ENCODE measurements at regions not wholly inside any gene's neighbourhood (a gene's known extent, or its start where the extent isn't known, plus 50 kb on each side); places are given as distances from the start of the nearest gene placed in this dataset.
A peak's percentile ranks its signal among the peaks of the same experiment; 100 is the strongest.

DNA sequence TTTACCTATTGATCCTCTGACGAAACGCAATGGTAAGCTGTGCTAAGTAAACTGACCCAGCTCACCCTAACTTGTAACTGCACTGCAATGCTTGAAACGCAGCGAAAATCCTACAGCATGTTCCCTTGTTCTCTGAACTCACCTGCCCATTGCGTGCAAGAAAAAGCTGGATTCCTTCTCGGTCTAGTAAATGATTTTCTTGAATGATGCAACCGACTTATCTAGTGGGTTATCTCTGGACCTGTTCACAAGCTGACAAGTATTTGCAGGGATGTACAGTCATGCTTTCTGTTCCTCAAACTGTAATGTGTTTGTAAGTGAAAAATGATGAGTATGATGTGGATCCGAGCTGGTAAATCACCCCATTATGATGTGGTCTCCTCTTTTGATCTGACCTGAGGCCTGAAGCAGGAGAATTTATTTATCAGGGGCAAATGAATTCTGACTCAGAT is 140.1 kb downstream of the BTC start:
- TF ChIP-seq, protein P1, sequence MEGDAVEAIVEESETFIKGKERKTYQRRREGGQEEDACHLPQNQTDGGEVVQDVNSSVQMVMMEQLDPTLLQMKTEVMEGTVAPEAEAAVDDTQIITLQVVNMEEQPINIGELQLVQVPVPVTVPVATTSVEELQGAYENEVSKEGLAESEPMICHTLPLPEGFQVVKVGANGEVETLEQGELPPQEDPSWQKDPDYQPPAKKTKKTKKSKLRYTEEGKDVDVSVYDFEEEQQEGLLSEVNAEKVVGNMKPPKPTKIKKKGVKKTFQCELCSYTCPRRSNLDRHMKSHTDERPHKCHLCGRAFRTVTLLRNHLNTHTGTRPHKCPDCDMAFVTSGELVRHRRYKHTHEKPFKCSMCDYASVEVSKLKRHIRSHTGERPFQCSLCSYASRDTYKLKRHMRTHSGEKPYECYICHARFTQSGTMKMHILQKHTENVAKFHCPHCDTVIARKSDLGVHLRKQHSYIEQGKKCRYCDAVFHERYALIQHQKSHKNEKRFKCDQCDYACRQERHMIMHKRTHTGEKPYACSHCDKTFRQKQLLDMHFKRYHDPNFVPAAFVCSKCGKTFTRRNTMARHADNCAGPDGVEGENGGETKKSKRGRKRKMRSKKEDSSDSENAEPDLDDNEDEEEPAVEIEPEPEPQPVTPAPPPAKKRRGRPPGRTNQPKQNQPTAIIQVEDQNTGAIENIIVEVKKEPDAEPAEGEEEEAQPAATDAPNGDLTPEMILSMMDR (IDR thresholded peaks at IDR 0.05): no peak
- Mint-ChIP-seq H3K4me1 (ENCODE audit: low read depth) (peaks cover 12% of the 10 kb centered on the region), H3K27ac (no peak overlapping the region), H3K36me3 (ENCODE audit: low read depth) (peaks cover 7% of the 10 kb centered on the region; the same call in 1 of the 2 replicates), H3K4me3 (no peak overlapping the region), H3K27me3 (ENCODE audit: insufficient read depth) (peaks cover 10% of the 10 kb centered on the region; the same call in 1 of the 2 replicates), H3K9me3 (no peaks in the 10 kb centered on the region)
- DNase-seq: peak; percentile 31

DNA sequence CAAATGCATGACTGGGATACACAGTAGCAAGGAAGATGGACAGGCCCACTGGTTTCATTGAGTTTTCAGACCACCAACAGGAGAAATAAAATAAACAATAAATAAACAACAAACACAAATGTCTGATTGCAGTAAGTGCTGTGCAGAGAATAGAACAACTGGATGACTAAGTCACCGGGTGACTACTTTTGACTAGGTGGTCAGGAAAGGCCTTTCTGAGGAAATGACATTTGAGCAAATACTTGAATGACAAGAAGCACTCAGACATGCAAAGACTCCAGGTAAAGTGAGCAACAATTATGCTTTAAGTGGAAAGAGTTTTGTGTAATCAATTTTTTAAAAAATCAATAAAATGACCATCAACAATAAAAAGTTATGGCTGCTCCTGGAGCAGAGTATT is 137.7 kb downstream of the BTC start:
- TF ChIP-seq, protein P1 (IDR thresholded peaks at IDR 0.05): no peak
- no peaks in the 10 kb centered on the region for H3K27me3 Mint-ChIP-seq (ENCODE audit: insufficient read depth)
- H3K4me3 Mint-ChIP-seq: no peak overlapping the region
- H3K4me1 Mint-ChIP-seq (ENCODE audit: low read depth): peaks cover 35% of the 10 kb centered on the region
- no peak overlapping the region for H3K27ac Mint-ChIP-seq
- peaks cover 7% of the 10 kb centered on the region; the same call in 1 of the 2 replicates for H3K36me3 Mint-ChIP-seq (ENCODE audit: low read depth)
- no peak for DNase-seq
- no peaks in the 10 kb centered on the region for H3K9me3 Mint-ChIP-seq

GRCh38 chr4:74658116-74658515 is 136.2 kb downstream of the BTC start:
- no peaks in the 10 kb centered on the region for H3K9me3 Mint-ChIP-seq
- TF ChIP-seq, protein P1 (IDR thresholded peaks at IDR 0.05): no peak
- H3K4me3 Mint-ChIP-seq: no peak overlapping the region
- no peak for DNase-seq
- H3K36me3 Mint-ChIP-seq (ENCODE audit: low read depth): peaks cover 7% of the 10 kb centered on the region; the same call in 1 of the 2 replicates
- no peaks in the 10 kb centered on the region for H3K27me3 Mint-ChIP-seq (ENCODE audit: insufficient read depth)
- peaks cover 47% of the 10 kb centered on the region for H3K4me1 Mint-ChIP-seq (ENCODE audit: low read depth)
- no peak overlapping the region for H3K27ac Mint-ChIP-seq

GRCh38 chr4:74659576-74660411 is 134.5 kb downstream of the BTC start:
- TF ChIP-seq, protein P1 (IDR thresholded peaks at IDR 0.05): no peak

GRCh38 chr4:74660866-74661265 is 133.5 kb downstream of the BTC start:
- DNase-seq: no peak
- no peaks in the 10 kb centered on the region for H3K9me3 Mint-ChIP-seq
- H3K4me1 Mint-ChIP-seq (ENCODE audit: low read depth): peaks cover 42% of the 10 kb centered on the region
- H3K4me3 Mint-ChIP-seq: peak overlapping the region; percentile 11; the same call in 1 of the 2 replicates
- H3K27me3 Mint-ChIP-seq (ENCODE audit: insufficient read depth): no peaks in the 10 kb centered on the region
- TF ChIP-seq, protein P1 (IDR thresholded peaks at IDR 0.05): no peak
- H3K36me3 Mint-ChIP-seq (ENCODE audit: low read depth): no peaks in the 10 kb centered on the region
- peak overlapping the region; percentile 87 for H3K27ac Mint-ChIP-seq

More at GRCh38 chr4:74659576-74660411, 134.5 kb downstream of the BTC start:
- peak; percentile 99 for DNase-seq
- Mint-ChIP-seq H3K27me3 (ENCODE audit: insufficient read depth) (no peaks in the 10 kb centered on the region), H3K27ac (peak overlapping the region; percentile 87), H3K36me3 (ENCODE audit: low read depth) (peaks cover 7% of the 10 kb centered on the region; the same call in 1 of the 2 replicates), H3K4me3 (peak overlapping the region; percentile 42), H3K4me1 (ENCODE audit: low read depth) (peaks cover 38% of the 10 kb centered on the region), H3K9me3 (no peaks in the 10 kb centered on the region)
